KBM-7 (cell line): ENCODE measurements at regions not wholly inside any gene's neighbourhood (a gene's known extent, or its start where the extent isn't known, plus 50 kb on each side); places are given as distances from the start of the nearest gene placed in this dataset.
A peak's percentile ranks its signal among the peaks of the same experiment; 100 is the strongest.

Experiments used
- DNase-seq: peaks from one replicate; pipeline ENCODE4 v3.0.0-alpha.2; 2015
- in situ Hi-C: fragments of 300-500 bp; cut with MboI; formaldehyde crosslinking; loops from 2 replicates; pipeline ENCODE4 v1.14.3; 2020; ENCODE audit warnings: low sequenced_read_pairs, low pct_unique_long_range_greater_than_20kb, mixed read lengths

GRCh38 chr3:194245975-194246561 is 105.1 kb downstream of the CPN2 start:
- in situ Hi-C loops = no loop called here
- peak; percentile 43 for DNase-seq

- DNase-seq = no peak
- in situ Hi-C loops = no loop called here
Measured at GRCh38 chr3:194246709-194247349, 104.3 kb downstream of the CPN2 start.

DNA sequence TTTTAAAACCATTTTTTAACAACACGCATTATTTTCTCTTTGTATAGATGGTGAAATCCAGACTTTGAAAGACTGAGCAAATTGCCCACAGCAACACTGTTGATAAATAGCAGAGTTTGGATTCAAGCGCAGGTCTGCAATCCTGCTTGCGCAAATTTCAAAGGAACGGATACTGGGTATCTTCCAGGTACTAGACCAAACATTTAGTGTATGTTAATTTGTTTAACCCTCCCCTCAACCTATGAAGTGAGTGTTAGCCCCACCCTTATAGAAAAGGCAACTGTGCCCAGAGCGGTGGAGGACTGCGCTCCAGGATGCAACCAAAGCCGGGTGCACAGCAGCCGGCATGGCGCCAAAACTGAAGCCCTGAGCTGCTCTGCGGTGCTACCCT is 103.8 kb downstream of the CPN2 start:
- in situ Hi-C loops = no loop called here
- no peak for DNase-seq

GRCh38 chr3:194249323-194250097 is 101.6 kb downstream of the CPN2 start:
- DNase-seq = peak; percentile 28
- in situ Hi-C loops = no loop called here

GRCh38 chr3:194250098-194251002 is 100.8 kb downstream of the CPN2 start:
- in situ Hi-C loops = no loop called here
- DNase-seq = no peak

GRCh38 chr3:194251007-194251406 is 100.1 kb downstream of the CPN2 start:
- in situ Hi-C loops = no loop called here
- DNase-seq = no peak

DNA sequence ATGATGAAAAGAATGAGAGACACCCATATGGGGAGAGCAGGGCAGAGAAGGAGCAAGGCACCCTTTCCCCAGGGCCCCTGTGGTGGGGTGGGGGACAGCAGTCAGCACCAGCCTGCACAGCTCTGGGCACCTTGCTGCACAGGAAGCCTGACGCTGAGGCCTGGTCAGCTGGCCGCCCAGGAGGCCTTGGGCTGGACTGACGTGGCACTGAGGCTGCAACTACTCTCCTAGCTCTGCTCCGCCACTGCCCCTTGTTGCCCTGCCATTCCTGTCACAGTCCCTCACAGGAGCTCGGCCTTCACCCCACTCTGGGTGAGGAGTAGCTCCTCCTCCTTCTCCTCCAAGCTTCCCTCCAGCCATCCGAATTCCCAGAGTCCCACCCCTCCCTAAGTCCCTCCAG is 99.7 kb downstream of the CPN2 start:
- in situ Hi-C loops = no loop called here
- no peak for DNase-seq

DNA sequence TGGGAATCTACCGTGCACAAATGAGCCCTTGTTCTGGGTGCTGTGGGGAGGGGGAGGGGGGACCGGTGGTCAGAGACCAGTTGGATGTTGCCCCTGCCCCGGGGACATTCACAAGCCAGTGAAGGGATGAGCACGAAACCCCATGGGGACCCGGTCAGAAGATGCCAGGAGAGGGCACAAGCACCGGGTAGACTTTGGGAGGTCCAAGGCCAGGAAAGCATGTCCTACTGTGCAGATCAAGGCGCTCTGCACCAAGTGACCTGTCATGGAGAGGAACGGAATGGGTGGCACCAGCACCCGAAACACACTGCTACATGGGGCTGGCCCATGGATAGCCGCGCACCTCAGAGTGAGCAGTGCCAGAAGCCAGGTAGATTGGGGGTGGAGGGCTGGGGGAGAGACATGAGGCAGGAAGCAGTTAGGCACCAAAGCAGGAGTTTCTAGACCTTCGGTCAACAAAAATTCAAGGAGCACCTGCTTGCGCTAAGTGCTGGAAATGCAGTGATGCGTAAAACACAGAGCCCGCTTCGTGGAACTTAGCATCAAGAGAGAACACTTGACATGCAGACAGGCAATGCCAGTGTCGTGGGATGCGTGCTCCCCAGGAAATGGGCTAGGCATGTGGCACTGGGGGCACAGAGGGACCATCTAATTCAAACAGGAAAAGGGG is 99.1 kb downstream of the CPN2 start:
- in situ Hi-C loops = no loop called here
- no peak for DNase-seq

DNA sequence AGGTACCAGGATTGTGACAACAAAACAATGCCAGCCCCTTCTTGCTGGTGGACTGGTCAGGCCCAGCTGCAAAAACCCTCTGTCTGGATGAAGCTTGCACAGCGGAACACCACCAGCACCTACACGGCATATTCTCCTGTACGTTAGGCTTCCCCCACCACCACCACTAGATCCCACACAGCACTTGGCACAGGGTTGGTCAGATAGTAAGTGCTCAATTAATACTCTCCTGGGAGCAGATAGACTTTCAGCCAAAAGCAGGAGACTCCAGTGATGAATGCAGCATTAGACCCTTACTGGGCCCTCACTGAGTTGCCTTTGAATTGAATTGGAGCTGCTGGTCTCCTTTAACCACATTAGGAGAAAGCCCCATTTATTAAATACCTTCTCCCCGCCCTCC is 97.9 kb downstream of the CPN2 start:
- in situ Hi-C loops = no loop called here
- DNase-seq = no peak

DNA sequence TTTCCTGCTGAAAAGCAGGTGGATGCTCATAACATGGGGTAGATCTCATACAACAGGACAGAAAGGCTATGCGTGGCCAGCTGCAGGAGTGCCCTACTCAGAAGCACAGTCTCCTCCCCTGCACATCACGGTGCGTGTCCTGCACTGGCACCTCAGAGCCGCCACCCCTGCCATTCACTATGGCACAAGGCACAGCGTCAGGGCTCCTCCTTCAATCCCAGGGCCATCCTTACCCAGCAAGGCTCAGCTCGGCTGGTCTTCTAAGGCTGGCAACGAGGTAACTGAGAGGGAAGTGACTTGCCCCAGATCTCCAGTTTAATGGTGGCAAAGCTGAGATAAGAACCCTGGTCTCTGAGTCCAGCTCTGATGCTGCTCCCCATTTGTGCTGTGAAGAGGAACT is 97.1 kb downstream of the CPN2 start:
- no peak for DNase-seq
- in situ Hi-C loops = no loop called here

DNA sequence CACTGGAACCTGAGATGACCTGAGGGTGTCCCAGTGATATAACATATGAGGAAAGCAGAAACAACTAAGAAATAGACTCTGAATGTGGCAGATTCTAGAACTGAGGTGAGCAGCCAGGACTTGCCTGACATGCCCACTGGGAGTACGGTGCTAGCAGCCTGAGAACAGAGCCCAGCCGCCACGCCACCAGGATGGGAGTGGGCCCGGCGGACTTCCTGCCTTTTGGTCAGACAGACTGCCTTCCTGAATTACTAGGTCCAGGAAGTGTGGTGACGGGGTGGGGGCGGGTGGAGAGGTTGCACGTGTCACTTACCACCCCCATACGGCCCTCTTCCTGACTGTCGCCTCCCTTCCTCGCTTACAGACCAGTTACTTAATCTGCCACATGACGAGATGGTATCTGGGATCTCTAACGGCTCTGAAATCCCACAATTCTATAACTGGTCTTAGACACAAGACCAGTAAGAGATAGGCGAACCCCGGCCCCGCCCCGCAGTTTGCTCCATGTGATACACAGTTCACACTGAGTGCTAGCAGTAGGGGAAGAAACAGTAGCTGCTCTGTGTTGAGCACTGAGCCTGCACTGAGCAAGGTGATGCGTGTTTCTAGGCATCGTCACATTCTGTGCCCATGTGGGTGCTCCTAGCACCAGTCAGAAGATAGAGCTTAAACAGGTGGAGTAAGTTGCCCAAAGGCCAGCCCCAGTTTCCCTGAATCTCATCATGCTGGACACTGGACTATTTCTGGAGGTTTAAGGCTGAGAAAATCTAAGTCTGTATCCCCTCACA is 95.7 kb downstream of the CPN2 start:
- in situ Hi-C loops = no loop called here
- peak; percentile 100 for DNase-seq

GRCh38 chr3:194256040-194256945 is 94.8 kb downstream of the CPN2 start:
- in situ Hi-C loops = no loop called here
- no peak for DNase-seq

DNA sequence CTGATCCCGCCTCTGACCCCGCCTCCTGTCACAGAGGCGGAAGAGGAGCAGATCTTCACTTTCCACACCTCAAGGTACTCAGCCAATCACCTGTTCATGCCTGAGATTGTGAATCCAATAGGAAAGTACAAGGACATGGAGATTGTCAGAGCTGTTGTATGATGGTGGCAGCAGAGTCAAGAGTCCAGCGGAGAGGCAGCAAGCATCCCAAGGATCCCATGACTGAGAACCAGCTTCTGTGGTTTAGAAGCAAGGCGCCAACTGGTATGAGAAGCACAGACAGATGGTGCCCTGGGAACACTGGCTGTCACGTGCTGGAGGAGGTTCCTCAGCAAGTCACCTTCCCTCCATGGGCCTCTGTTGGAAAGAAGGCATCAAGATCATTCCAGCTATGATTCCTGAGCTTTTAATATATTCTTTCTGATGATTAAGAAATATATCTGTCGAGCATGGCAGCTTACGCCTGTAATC is 93.9 kb downstream of the CPN2 start:
- in situ Hi-C loops = no loop called here
- peak; percentile 12 for DNase-seq

DNA sequence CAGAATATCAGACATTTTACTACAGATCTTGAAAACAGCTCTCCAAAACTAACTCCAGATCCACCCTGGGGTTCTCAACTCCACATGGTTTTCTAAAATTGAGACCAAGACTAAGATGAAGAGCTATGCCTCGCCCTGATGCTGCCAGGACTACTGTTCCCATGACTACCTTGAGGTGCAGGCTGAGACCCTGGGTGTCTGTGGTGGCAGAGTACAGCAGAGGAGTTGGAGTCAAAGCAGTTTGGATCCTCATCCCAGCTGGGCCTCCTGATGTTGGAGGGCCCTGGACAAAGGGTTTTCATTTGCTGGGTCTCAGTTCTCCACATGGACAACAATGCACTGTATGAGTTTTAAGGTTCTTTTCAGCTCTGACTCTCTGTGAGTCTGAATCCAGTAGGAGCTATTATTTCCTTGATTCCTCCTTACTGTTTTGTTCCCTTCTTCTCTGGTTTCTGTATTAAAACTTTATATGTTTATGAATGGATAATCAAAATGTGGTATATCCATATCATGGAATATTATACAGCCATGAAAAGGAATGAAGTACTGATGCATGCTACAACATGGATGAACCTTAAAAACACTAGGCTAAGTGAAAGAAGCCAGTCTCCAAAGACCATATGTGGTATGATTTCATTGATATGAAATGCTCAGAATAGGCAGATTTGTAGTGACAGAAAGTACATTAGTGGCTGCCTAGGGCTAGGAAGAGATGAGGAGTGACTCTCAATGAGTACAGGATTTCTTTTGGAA is 93.0 kb downstream of the CPN2 start:
- DNase-seq = no peak
- in situ Hi-C loops = no loop called here

GRCh38 chr3:194259982-194260766 is 91.0 kb downstream of the CPN2 start:
- no peak for DNase-seq
- in situ Hi-C loops = no loop called here

DNA sequence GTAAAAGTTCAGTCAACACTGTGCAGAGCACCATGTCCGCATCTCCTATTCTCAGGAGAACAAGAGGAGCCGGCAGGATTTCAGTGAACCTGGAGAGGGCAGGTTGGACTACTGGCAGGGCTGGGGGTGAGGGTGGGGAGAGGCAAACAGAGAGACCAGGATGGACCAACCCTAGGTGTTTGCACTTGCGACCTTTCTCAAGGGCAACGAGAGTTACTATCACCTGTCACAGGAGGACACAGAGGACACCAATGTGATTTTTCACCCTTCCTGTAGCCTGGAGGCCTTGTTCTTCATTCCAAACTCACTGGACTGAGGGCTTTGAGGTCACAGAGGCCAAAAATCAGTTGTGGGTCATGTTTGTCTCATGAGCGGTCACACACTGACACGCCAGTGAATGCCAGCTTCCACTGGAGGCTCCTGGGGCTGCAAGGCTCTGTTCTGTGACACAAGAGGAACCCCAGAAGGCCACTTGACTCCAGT is 89.5 kb downstream of the CPN2 start:
- DNase-seq = no peak
- in situ Hi-C loops = no loop called here
